K562 (cell line): ENCODE measurements at regions not wholly inside any gene's neighbourhood (a gene's known extent, or its start where the extent isn't known, plus 50 kb on each side); places are given as distances from the start of the nearest gene placed in this dataset.
"Not testable (repeated sequence)": the region's sequence is repeated elsewhere in the genome, so short reads cannot be mapped to it uniquely, and the experiment has no call there.

Experiments
- ATAC-seq: fragments of 200-7000 bp; cut with Tn5 transposase; 3 replicates; pipeline ENCODE4 v1.9.1; 2020; ENCODE audit warnings: moderate library complexity
- BruUV-seq: library from RNA; stranded (reverse); fragments of 400-500 nt; replicated peaks from 2 replicates; lab custom pipeline; 2021; lab: Mats Ljungman, UMichigan
- CTCF ChIA-PET: fragments of 300-600 bp; formaldehyde crosslinking; extraction: SDS; loops from one replicate; lab custom pipeline; 2021; ENCODE audit warnings: low intra/inter-chr PET ratio; lab: Yijun Ruan, JAX
- POLR2A ChIA-PET: fragments of 300-600, 350-650 bp; sonication (Branson Sonifier 250); formaldehyde crosslinking; extraction: SDS; loops from one replicate; lab custom pipeline; 2021; ENCODE audit warnings: antibody characterized with exemption, inconsistent platforms; lab: Yijun Ruan, JAX
- DNase-seq, 4 experiments: peaks; one replicate each; pipeline versions ENCODE4 v3.0.0 to v3.0.0-alpha.2; 2011 to 2018; ENCODE audit warnings: low spot score in 3 of 4, mixed read lengths in 3 of 4; ENCODE audit errors: extremely low read depth in 1 of 4
- FAIRE-seq: peaks from 2 replicates; lab custom pipeline; 2011; peaks lifted over from hg19 to GRCh38; lab: Jason Lieb, UNC
- H2AFZ ChIP-seq: 2 replicates; pipeline ENCODE4 v1.6.0; 2011; ENCODE audit warnings: low read depth, low read length, control low read depth, inconsistent platforms
- H3K27ac ChIP-seq: fragments of 200-600 bp; 3 replicates; pipeline ENCODE4 v1.8.0; 2011; ENCODE audit warnings: low read depth, mild to moderate bottlenecking, control low read depth, inconsistent platforms, low read length, moderate library complexity, mixed read lengths; ENCODE audit errors: extremely low read depth
- H3K27me3 ChIP-seq, 2 experiments: fragments of 300-600 bp in 1 of 2; 2 replicates in 1 of 2; 3 replicates in 1 of 2; pipeline versions ENCODE4 v1.6.0 to v1.8.0; 2011; ENCODE audit warnings: inconsistent platforms in 2 of 2, low read length in 2 of 2, mild to moderate bottlenecking in 1 of 2, mixed read lengths in 1 of 2, moderate library complexity in 1 of 2; ENCODE audit not compliant: control insufficient read depth in 2 of 2, insufficient read depth in 2 of 2
- H3K36me3 ChIP-seq: fragments of 300-600 bp; 3 replicates; pipeline ENCODE4 v1.8.0; 2011; ENCODE audit warnings: mild to moderate bottlenecking, low read length, inconsistent platforms; ENCODE audit not compliant: control insufficient read depth, insufficient read depth
- H3K4me1 ChIP-seq, 2 experiments: fragments of 200-600 bp in 1 of 2; replicated peaks in 1 of 2; 2 replicates in 1 of 2; 3 replicates in 1 of 2; pipeline versions ENCODE4 v1.5.1 to v1.8.0; 2011; ENCODE audit warnings: inconsistent platforms in 2 of 2, low read length in 2 of 2, mild to moderate bottlenecking in 1 of 2, mixed read lengths in 1 of 2, moderate library complexity in 1 of 2; ENCODE audit not compliant: control insufficient read depth in 2 of 2, insufficient read depth in 2 of 2
- H3K4me2 ChIP-seq: 2 replicates; pipeline ENCODE4 v1.6.1; 2011; ENCODE audit warnings: low read length, control low read depth, inconsistent platforms, mixed read lengths; ENCODE audit not compliant: insufficient read depth
- H3K4me3 ChIP-seq: fragments of 200-600 bp; sonication (generic), shearing (Covaris generic); 2 replicates; pipeline ENCODE4 v1.5.1; 2016; ENCODE audit warnings: control low read depth, inconsistent platforms
- H3K79me2 ChIP-seq: fragments of 200-600 bp; 3 replicates; pipeline ENCODE4 v1.8.0; 2011; ENCODE audit warnings: low read length, inconsistent platforms; ENCODE audit not compliant: control insufficient read depth, insufficient read depth
- H3K9ac ChIP-seq, 2 experiments: 2 replicates each; pipeline versions ENCODE4 v1.6.0 to v1.6.1; 2011; ENCODE audit warnings: low read depth in 2 of 2, low read length in 2 of 2, control low read depth in 1 of 2, inconsistent platforms in 1 of 2, mild to moderate bottlenecking in 1 of 2, mixed read lengths in 1 of 2; ENCODE audit not compliant: insufficient read depth in 1 of 2
- H3K9me1 ChIP-seq: one replicate; pipeline ENCODE4 v1.6.0; 2011; ENCODE audit warnings: inconsistent platforms, mild to moderate bottlenecking, low read length, moderate library complexity; ENCODE audit not compliant: control insufficient read depth, insufficient read depth
- H3K9me3 ChIP-seq: replicated peaks from 2 replicates; pipeline ENCODE4 v1.5.1; 2011; ENCODE audit warnings: low read depth, low read length, inconsistent platforms; ENCODE audit not compliant: control insufficient read depth, insufficient read depth
- H4K20me1 ChIP-seq: replicated peaks from 2 replicates; pipeline ENCODE4 v1.6.1; 2011; ENCODE audit warnings: low read length, inconsistent platforms, mixed read lengths; ENCODE audit not compliant: control insufficient read depth, insufficient read depth
- WGBS: fragments of 100-300 bp; shearing (Covaris generic); methylation state at CpG from one replicate; pipeline ENCODE4 v1.1.6; 2016; ENCODE audit warnings: low coverage, mixed read lengths; ENCODE audit not compliant: insufficient coverage; ENCODE audit errors: missing lambda C conversion rate; 5-methylcytosine and 5-hydroxymethylcytosine counted together
- in situ Hi-C: fragments of 300-500 bp; cut with MboI; formaldehyde crosslinking; loops from 4 replicates; pipeline ENCODE4 v1.15.0; 2018; ENCODE audit warnings: inconsistent platforms, mixed read lengths
- intact Hi-C: fragments of 100-400 bp; cut with micrococcal nuclease; formaldehyde crosslinking; loops from 2 replicates; pipeline ENCODE4 v1.14.2; 2022
- TF ChIP-seq, protein P1 (sequence below): fragments of 450-650 bp; IDR thresholded peaks from 2 replicates; pipeline ENCODE4 v1.6.1; 2016; ENCODE audit warnings: mild to moderate bottlenecking, moderate library complexity

DNA sequence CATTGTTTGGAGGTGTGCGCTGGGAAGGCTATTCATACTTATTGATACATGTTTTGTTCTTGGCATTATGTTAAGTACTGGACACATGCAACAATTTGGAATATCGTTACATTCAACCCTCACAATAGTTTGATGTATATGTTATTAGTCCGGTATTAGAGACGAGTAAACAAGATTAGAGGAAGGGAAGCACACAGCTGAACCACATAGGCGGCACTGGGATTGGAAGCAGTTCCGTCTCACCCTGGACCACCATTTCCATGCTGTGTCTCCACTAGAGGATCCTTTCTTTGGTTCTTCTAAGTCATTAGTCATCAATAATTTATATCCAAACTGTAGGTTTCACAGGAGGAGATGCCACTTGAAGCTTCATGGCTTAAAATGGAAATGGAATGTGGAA is 5297.2 kb upstream of the TPTE start:
- H3K79me2 ChIP-seq, H3K9me3 ChIP-seq, H3K9ac ChIP-seq, H3K36me3 ChIP-seq, H3K27ac ChIP-seq, FAIRE-seq, ATAC-seq, H4K20me1 ChIP-seq, in situ Hi-C loops, DNase-seq, BruUV-seq, H3K4me1 ChIP-seq, intact Hi-C loops, H3K4me3 ChIP-seq, CTCF ChIA-PET, H2AFZ ChIP-seq, H3K9me1 ChIP-seq, H3K4me2 ChIP-seq, POLR2A ChIA-PET, H3K27me3 ChIP-seq: not testable (repeated sequence)
- TF ChIP-seq, protein P1, sequence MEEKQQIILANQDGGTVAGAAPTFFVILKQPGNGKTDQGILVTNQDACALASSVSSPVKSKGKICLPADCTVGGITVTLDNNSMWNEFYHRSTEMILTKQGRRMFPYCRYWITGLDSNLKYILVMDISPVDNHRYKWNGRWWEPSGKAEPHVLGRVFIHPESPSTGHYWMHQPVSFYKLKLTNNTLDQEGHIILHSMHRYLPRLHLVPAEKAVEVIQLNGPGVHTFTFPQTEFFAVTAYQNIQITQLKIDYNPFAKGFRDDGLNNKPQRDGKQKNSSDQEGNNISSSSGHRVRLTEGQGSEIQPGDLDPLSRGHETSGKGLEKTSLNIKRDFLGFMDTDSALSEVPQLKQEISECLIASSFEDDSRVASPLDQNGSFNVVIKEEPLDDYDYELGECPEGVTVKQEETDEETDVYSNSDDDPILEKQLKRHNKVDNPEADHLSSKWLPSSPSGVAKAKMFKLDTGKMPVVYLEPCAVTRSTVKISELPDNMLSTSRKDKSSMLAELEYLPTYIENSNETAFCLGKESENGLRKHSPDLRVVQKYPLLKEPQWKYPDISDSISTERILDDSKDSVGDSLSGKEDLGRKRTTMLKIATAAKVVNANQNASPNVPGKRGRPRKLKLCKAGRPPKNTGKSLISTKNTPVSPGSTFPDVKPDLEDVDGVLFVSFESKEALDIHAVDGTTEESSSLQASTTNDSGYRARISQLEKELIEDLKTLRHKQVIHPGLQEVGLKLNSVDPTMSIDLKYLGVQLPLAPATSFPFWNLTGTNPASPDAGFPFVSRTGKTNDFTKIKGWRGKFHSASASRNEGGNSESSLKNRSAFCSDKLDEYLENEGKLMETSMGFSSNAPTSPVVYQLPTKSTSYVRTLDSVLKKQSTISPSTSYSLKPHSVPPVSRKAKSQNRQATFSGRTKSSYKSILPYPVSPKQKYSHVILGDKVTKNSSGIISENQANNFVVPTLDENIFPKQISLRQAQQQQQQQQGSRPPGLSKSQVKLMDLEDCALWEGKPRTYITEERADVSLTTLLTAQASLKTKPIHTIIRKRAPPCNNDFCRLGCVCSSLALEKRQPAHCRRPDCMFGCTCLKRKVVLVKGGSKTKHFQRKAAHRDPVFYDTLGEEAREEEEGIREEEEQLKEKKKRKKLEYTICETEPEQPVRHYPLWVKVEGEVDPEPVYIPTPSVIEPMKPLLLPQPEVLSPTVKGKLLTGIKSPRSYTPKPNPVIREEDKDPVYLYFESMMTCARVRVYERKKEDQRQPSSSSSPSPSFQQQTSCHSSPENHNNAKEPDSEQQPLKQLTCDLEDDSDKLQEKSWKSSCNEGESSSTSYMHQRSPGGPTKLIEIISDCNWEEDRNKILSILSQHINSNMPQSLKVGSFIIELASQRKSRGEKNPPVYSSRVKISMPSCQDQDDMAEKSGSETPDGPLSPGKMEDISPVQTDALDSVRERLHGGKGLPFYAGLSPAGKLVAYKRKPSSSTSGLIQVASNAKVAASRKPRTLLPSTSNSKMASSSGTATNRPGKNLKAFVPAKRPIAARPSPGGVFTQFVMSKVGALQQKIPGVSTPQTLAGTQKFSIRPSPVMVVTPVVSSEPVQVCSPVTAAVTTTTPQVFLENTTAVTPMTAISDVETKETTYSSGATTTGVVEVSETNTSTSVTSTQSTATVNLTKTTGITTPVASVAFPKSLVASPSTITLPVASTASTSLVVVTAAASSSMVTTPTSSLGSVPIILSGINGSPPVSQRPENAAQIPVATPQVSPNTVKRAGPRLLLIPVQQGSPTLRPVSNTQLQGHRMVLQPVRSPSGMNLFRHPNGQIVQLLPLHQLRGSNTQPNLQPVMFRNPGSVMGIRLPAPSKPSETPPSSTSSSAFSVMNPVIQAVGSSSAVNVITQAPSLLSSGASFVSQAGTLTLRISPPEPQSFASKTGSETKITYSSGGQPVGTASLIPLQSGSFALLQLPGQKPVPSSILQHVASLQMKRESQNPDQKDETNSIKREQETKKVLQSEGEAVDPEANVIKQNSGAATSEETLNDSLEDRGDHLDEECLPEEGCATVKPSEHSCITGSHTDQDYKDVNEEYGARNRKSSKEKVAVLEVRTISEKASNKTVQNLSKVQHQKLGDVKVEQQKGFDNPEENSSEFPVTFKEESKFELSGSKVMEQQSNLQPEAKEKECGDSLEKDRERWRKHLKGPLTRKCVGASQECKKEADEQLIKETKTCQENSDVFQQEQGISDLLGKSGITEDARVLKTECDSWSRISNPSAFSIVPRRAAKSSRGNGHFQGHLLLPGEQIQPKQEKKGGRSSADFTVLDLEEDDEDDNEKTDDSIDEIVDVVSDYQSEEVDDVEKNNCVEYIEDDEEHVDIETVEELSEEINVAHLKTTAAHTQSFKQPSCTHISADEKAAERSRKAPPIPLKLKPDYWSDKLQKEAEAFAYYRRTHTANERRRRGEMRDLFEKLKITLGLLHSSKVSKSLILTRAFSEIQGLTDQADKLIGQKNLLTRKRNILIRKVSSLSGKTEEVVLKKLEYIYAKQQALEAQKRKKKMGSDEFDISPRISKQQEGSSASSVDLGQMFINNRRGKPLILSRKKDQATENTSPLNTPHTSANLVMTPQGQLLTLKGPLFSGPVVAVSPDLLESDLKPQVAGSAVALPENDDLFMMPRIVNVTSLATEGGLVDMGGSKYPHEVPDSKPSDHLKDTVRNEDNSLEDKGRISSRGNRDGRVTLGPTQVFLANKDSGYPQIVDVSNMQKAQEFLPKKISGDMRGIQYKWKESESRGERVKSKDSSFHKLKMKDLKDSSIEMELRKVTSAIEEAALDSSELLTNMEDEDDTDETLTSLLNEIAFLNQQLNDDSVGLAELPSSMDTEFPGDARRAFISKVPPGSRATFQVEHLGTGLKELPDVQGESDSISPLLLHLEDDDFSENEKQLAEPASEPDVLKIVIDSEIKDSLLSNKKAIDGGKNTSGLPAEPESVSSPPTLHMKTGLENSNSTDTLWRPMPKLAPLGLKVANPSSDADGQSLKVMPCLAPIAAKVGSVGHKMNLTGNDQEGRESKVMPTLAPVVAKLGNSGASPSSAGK = 0 out of 2 replicates have a peak, but pooled peaks have one; percentile 16
- 57% methylated on average over 6 of the region's 6 CpGs for WGBS
